HepG2 (cell line): ENCODE measurements at regions not wholly inside any gene's neighbourhood (a gene's known extent, or its start where the extent isn't known, plus 50 kb on each side); places are given as distances from the start of the nearest gene placed in this dataset.
"Not testable (repeated sequence)": the region's sequence is repeated elsewhere in the genome, so short reads cannot be mapped to it uniquely, and the experiment has no call there.

Experiments used
- ATAC-seq: fragments of 200-7000 bp; cut with Tn5 transposase; 3 replicates; pipeline ENCODE4 v1.9.1; 2020; ENCODE audit warnings: mild to moderate bottlenecking, moderate library complexity
- BruUV-seq: library from RNA; stranded (reverse); fragments of 400-500 nt; replicated peaks from 2 replicates; lab custom pipeline; 2021; lab: Mats Ljungman, UMichigan
- CTCF ChIA-PET: fragments of 300-600 bp; formaldehyde crosslinking; extraction: SDS; loops from one replicate; lab custom pipeline; 2021; ENCODE audit warnings: low total read pairs, inconsistent platforms, low intra/inter-chr PET ratio; lab: Yijun Ruan, JAX
- POLR2A ChIA-PET: fragments of 350-600 bp; sonication (Branson Sonifier 250); formaldehyde crosslinking; loops from one replicate; lab custom pipeline; 2020; ENCODE audit warnings: antibody characterized with exemption, inconsistent platforms; lab: Yijun Ruan, JAX
- DNase-seq: peaks from one replicate; pipeline ENCODE4 v3.0.0-alpha.2; 2015; ENCODE audit warnings: low spot score
- FAIRE-seq: peaks from 3 replicates; lab custom pipeline; 2011; peaks lifted over from hg19 to GRCh38; lab: Jason Lieb, UNC
- H2AFZ ChIP-seq: one replicate; pipeline ENCODE4 v1.6.1; 2011; ENCODE audit warnings: low read length, inconsistent platforms
- H3K27ac ChIP-seq: fragments of 300-600 bp; 3 replicates; pipeline ENCODE4 v1.8.0; 2011; ENCODE audit warnings: mixed run types, mild to moderate bottlenecking, mixed read lengths, low read length, inconsistent platforms; ENCODE audit not compliant: insufficient read depth; ENCODE audit errors: extremely low read length
- H3K27me3 ChIP-seq, 2 experiments: fragments of 200-600 bp in 1 of 2; 2 replicates in 1 of 2; 3 replicates in 1 of 2; pipeline versions ENCODE4 v1.6.0 to v1.8.0; 2011; ENCODE audit warnings: low read length in 2 of 2, mild to moderate bottlenecking in 2 of 2, moderate library complexity in 2 of 2, inconsistent platforms in 1 of 2; ENCODE audit not compliant: insufficient read depth in 2 of 2, control insufficient read depth in 1 of 2
- H3K36me3 ChIP-seq, 2 experiments: fragments of 200-600 bp in 1 of 2; replicated peaks in 1 of 2; 2 replicates in 1 of 2; 3 replicates in 1 of 2; pipeline versions ENCODE4 v1.5.1 to v1.8.0; 2011; ENCODE audit warnings: low read length in 2 of 2, inconsistent platforms in 1 of 2; ENCODE audit not compliant: insufficient read depth in 2 of 2, control insufficient read depth in 1 of 2
- H3K4me1 ChIP-seq: 2 replicates; pipeline ENCODE4 v1.5.1; 2012; ENCODE audit warnings: low read length, inconsistent platforms; ENCODE audit not compliant: insufficient read depth
- H3K4me2 ChIP-seq: 2 replicates; pipeline ENCODE4 v1.6.0; 2011; ENCODE audit warnings: low read depth, low read length, inconsistent platforms
- H3K4me3 ChIP-seq, 3 experiments: fragments of 200-600 bp in 1 of 3; sonication (generic), shearing (Covaris generic) in 1 of 3; replicated peaks in 1 of 3; 2 replicates each; pipeline ENCODE4 v1.5.1; 2011 to 2016; ENCODE audit warnings: low read length in 3 of 3, inconsistent platforms in 2 of 3, low read depth in 2 of 3, mild to moderate bottlenecking in 2 of 3, control low read depth in 1 of 3, mixed read lengths in 1 of 3; ENCODE audit not compliant: insufficient read depth in 1 of 3
- H3K79me2 ChIP-seq: one replicate; pipeline ENCODE4 v1.6.1; 2011; ENCODE audit warnings: low read length, inconsistent platforms; ENCODE audit not compliant: insufficient read depth
- H3K9ac ChIP-seq: 2 replicates; pipeline ENCODE4 v1.6.0; 2011; ENCODE audit warnings: mild to moderate bottlenecking, low read depth, low read length, inconsistent platforms; ENCODE audit not compliant: insufficient read depth
- H3K9me3 ChIP-seq: 2 replicates; pipeline ENCODE4 v1.5.1; 2012; ENCODE audit warnings: mild to moderate bottlenecking, low read length
- H4K20me1 ChIP-seq: 2 replicates; pipeline ENCODE4 v1.6.0; 2011; ENCODE audit warnings: inconsistent platforms, mild to moderate bottlenecking, low read length, moderate library complexity; ENCODE audit not compliant: insufficient read depth
- E2F2 ChIP-seq: sonication (generic); formaldehyde crosslinking; IDR thresholded peaks from 2 replicates; pipeline ENCODE4 v1.4.0; 2020; ENCODE audit warnings: missing genetic modification reagents, borderline replicate concordance
- KLF11 ChIP-seq: IDR thresholded peaks from 2 replicates; pipeline ENCODE4 v1.6.1; 2016; ENCODE audit warnings: missing compliant biosample characterization
- NFKB2 ChIP-seq: sonication (generic); formaldehyde crosslinking; IDR thresholded peaks from 2 replicates; pipeline ENCODE4 v1.4.0; 2020; ENCODE audit warnings: missing genetic modification reagents, borderline replicate concordance
- SNAPC4 ChIP-seq: sonication (generic); formaldehyde crosslinking; IDR thresholded peaks from 2 replicates; pipeline ENCODE4 v1.4.0; 2020; ENCODE audit warnings: mild to moderate bottlenecking, missing genetic modification reagents
- WGBS: methylation state at CpG from one replicate; pipeline ENCODE4 v1.1.6; 2017; ENCODE audit warnings: low lambda C conversion rate; 5-methylcytosine and 5-hydroxymethylcytosine counted together
- in situ Hi-C: cut with HindIII; loops from 2 replicates; pipeline ENCODE4 v1.10.0; 2017; ENCODE audit warnings: low pct_unique_long_range_greater_than_20kb; ENCODE audit not compliant: extremely low pct_ligation_motif_present
- intact Hi-C: fragments of 100-400 bp; cut with micrococcal nuclease; formaldehyde crosslinking; loops from one replicate; pipeline ENCODE4 v1.10.0; 2022; ENCODE audit not compliant: unreplicated experiment
- TF ChIP-seq, protein P1 (sequence below): sonication (generic); formaldehyde crosslinking; IDR thresholded peaks from 2 replicates; pipeline ENCODE4 v1.4.0; 2020; ENCODE audit warnings: mild to moderate bottlenecking, missing genetic modification reagents, borderline replicate concordance

DNA sequence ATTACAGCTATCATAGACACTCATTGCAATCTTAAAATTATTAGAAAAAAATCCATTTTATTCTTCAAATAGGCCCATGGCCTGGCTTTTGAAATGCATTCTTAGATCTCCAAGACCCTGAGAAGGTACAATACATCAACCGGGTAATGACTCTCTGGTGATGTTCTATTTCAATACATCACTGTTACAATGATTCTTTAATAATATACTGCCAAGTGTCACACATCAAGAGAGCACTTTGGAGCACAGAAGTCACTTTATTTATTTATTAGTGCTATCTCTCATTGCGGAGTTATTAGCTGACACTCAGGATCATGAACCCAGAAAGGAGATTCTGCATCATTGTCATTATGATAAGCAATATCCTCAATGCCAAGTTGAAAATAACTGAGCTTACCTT lies 748.5 kb upstream of the MBL2 start (continued):
- TF ChIP-seq SNAPC4 (CRISPR knock-in tag) (no peak), KLF11 (CRISPR knock-in tag) (no peak), E2F2 (CRISPR knock-in tag) (no peak)
- TF ChIP-seq, all 625 proteins: peak for 0

DNA sequence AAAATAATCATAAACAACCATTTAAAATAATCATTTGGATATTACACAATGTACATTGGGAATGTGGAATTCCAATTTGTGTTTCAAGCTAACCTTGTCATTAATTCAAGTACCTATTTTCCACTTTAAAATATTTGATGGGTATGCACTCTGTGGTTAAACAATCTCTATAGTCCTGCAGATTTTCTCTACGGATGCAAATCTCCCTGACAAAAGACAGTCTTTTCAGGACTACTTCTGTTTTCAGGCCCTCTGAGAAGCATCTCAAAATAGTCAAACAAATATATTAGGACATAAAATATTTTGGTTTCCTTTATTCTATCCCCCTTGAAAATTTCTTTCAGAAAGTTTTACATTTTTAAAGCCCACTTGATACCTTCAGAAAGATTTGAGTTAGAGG lies 735.6 kb upstream of the MBL2 start:
- DNase-seq = no peak
- no peak for ATAC-seq
- POLR2A ChIA-PET = no interaction called here
- Histone ChIP-seq H3K4me2 (no peak overlapping the region), H3K79me2 (no peaks in the 10 kb centered on the region), H4K20me1 (no peaks in the 10 kb centered on the region), H2AFZ (no peak overlapping the region)
- no TSS peak for BruUV-seq
- TF ChIP-seq, protein P1, sequence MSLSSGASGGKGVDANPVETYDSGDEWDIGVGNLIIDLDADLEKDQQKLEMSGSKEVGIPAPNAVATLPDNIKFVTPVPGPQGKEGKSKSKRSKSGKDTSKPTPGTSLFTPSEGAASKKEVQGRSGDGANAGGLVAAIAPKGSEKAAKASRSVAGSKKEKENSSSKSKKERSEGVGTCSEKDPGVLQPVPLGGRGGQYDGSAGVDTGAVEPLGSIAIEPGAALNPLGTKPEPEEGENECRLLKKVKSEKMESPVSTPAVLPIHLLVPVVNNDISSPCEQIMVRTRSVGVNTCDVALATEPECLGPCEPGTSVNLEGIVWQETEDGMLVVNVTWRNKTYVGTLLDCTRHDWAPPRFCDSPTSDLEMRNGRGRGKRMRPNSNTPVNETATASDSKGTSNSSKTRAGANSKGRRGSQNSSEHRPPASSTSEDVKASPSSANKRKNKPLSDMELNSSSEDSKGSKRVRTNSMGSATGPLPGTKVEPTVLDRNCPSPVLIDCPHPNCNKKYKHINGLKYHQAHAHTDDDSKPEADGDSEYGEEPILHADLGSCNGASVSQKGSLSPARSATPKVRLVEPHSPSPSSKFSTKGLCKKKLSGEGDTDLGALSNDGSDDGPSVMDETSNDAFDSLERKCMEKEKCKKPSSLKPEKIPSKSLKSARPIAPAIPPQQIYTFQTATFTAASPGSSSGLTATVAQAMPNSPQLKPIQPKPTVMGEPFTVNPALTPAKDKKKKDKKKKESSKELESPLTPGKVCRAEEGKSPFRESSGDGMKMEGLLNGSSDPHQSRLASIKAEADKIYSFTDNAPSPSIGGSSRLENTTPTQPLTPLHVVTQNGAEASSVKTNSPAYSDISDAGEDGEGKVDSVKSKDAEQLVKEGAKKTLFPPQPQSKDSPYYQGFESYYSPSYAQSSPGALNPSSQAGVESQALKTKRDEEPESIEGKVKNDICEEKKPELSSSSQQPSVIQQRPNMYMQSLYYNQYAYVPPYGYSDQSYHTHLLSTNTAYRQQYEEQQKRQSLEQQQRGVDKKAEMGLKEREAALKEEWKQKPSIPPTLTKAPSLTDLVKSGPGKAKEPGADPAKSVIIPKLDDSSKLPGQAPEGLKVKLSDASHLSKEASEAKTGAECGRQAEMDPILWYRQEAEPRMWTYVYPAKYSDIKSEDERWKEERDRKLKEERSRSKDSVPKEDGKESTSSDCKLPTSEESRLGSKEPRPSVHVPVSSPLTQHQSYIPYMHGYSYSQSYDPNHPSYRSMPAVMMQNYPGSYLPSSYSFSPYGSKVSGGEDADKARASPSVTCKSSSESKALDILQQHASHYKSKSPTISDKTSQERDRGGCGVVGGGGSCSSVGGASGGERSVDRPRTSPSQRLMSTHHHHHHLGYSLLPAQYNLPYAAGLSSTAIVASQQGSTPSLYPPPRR (CRISPR knock-in tag) = no peak
- no peak for TF ChIP-seq NFKB2 (CRISPR knock-in tag)
- TF ChIP-seq, all 625 proteins: peak for 0
- no peak for FAIRE-seq
- H3K36me3 ChIP-seq = no peaks in the 10 kb centered on the region
- H3K9me3 ChIP-seq = no peaks in the 10 kb centered on the region
- H3K27me3 ChIP-seq = no peaks in the 10 kb centered on the region
- intact Hi-C loops = no loop called here
- H3K27ac ChIP-seq = no peak overlapping the region
- 0% methylated on average over 1 of the region's 1 CpG for WGBS
- no peak overlapping the region for H3K9ac ChIP-seq
- in situ Hi-C loops = no loop called here
- H3K4me1 ChIP-seq = no peaks in the 10 kb centered on the region
- no peak overlapping the region for H3K4me3 ChIP-seq
- CTCF ChIA-PET = no interaction called here

DNA sequence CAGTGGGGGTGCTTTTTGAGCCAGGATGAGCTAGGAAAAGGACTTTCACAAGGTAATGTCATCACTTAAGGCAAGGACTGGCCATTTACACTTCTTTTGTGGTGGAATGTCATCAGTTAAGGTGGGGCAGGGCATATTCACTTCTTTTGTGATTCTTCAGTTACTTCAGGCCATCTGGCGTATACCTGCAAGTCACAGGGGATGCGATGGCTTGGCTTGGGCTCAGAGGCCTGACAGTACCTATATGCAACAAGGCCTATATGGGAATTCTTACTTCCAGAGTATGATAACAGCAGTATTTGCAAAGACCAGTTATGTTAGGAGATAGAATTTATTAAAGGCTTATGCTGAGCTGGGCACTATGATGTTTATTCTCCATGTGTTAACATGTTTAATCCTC lies 731.9 kb upstream of the MBL2 start:
- H4K20me1 ChIP-seq, CTCF ChIA-PET, H3K27me3 ChIP-seq, intact Hi-C loops, ATAC-seq, H3K9ac ChIP-seq, H3K36me3 ChIP-seq, FAIRE-seq, H3K4me3 ChIP-seq, H3K27ac ChIP-seq, in situ Hi-C loops, H3K79me2 ChIP-seq, H3K9me3 ChIP-seq, BruUV-seq, POLR2A ChIA-PET, H3K4me2 ChIP-seq, H2AFZ ChIP-seq, DNase-seq, H3K4me1 ChIP-seq: not testable (repeated sequence)
- 84% methylated on average over 2 of the region's 2 CpGs for WGBS
